ENCODE measurements at regions not wholly inside any gene's neighbourhood (a gene's known extent, or its start where the extent isn't known, plus 50 kb on each side); places are given as distances from the start of the nearest gene placed in this dataset.

- DNase-seq, result peak; percentile 59
These were observed 253.0 kb downstream of the QKI start for GRCh38 chr6:163667372-163668060.

GRCh38 chr6:163665464-163665863 lies 250.9 kb downstream of the QKI start:
- DNase-seq, result no peak

DNA sequence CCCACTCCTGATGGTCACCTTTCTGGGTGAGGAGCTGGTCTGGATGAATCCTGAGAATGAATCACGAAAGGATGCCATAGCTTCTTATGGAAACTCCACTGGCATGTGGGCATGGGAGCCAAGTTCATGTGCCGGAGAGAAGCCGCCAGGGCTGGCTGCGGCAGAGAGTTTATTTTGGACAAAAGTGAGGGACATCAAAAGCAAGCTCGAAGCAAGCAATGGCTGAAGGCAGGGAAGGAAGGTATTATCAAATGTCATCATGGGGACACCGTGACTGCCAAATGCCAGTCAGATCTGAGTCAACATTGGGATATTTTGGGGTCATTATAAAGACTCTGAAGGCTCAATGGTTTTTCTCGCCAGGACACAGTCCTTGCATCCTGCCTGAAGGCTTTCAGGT lies 249.1 kb downstream of the QKI start:
- no peak for DNase-seq

GRCh38 chr6:163662604-163663225 lies 248.2 kb downstream of the QKI start:
- no peak for DNase-seq

- peak; percentile 7 for DNase-seq
These were observed 246.8 kb downstream of the QKI start for GRCh38 chr6:163661272-163661671.

DNA sequence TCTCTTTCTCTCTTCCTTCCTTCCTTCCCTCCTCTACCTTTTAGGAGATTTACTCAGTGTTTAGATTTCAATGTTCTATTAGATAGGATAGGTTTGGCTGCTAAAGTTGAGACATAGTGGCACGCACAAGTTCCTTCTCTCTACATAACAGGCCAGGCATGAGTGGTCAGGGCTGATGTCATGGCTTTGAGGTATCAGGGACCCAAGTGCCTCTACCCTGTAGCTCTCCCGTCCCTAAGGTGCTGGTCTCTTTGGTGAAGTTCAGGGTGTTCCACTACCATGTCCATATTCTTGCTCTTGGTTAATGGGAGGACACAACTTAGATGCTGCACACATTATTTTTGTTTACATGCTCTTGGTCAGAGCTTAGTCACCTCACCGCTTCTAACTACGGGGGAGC lies 245.3 kb downstream of the QKI start:
- no peak for DNase-seq

- DNase-seq, result no peak
These were observed 241.0 kb downstream of the QKI start for GRCh38 chr6:163655217-163656121.

GRCh38 chr6:163651915-163652668 lies 237.6 kb downstream of the QKI start:
- no peak for DNase-seq

DNA sequence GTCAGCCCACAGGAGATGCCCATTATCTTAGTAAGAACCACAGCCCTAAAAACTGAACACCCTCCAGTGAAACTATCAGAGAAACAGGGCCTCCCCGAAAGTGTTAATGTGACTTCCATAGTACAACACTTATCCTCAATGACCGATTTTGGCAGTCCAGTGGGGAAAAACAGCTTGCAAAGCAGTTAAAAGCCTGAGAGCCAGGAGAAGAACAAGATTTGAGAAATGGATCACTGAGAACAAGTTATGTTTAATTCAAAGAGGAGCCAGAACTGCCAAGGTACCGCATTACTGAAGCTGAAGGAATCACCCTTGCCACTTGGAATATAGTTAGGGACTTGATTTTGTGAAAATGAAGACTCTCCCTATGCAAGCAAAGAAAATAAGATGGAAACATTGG lies 236.9 kb downstream of the QKI start:
- no peak for DNase-seq

- no peak for DNase-seq
These were observed 234.3 kb downstream of the QKI start for GRCh38 chr6:163648868-163649267.

GRCh38 chr6:163647624-163648023 lies 233.1 kb downstream of the QKI start:
- DNase-seq, result no peak

DNA sequence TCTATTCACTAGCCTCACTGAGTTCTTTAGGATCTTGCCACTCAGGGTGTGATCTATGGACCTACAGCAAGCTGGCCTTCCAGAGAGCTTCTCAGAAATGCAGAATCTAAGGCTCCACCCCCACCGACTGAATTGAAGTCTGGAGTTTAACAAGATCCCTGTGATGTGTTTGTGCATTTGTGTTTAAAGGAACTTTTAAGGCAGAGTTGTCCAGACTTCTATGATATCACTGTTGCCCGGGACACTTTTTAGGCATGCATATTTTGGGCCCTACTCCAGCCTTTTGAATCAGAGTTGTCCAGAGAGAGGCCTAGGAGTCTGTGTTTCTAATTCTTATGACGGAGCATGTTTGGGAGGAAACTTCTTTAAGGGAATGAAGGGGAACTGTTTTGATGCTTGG lies 232.3 kb downstream of the QKI start:
- no peak for DNase-seq

GRCh38 chr6:163646133-163646532 lies 231.6 kb downstream of the QKI start:
- no peak for DNase-seq

DNA sequence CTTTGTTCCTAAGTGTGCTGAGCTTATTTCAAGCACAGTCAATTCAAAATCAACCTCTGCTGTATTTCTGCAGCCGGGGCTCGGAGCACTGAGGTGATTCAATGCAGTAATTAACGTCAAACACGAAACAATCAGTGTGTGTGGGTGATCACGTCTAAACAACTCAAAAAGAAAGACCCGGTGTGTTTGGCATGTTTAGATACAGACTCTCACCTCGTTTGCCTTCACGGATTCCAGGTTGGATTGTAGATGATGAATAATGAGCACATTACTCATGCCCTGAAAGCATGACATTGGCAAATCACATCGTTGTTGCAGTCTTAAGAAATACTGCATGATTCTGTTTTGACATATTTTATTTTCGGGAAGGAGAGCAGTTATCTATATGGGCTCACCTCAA lies 231.0 kb downstream of the QKI start:
- no peak for DNase-seq

DNA sequence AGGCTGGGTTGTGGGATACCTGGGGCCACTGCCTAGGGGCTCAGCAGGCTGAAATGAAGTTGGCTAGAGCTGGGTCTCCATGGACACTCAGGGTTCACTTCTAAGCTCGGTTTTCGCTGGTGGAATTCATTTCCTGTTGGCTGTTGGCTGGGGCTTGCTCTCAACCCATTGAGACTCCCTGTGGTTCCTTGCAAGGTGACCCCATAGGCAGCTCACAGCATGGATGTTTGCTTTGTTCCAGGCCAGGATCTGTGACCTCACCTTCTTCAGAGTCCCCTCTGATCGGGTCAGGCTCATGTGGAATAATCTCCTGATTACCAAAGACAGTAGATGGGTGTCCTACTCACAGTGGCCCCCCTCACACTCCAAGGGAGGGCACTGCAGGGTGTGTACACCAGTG lies 229.3 kb downstream of the QKI start:
- no peak for DNase-seq

DNA sequence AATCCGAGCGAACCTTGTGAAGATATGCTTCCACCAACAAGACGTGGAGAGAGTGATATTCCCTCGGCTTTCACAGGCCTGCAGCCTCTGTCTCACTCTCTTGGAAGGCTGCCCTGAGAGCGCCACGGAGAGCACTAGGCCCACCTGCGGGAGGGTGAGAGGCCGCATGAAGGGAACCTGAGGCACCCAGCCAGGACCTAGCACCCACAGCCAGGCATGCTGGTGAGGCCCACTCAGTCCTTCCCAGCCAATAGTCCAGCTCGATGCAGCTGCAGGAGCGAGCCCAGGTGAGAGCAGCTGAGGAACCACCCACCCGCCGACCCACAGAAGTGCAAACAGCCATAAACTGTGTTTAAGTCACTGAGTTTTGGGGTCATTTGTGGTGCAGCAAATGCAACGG lies 227.2 kb downstream of the QKI start:
- no peak for DNase-seq

DNA sequence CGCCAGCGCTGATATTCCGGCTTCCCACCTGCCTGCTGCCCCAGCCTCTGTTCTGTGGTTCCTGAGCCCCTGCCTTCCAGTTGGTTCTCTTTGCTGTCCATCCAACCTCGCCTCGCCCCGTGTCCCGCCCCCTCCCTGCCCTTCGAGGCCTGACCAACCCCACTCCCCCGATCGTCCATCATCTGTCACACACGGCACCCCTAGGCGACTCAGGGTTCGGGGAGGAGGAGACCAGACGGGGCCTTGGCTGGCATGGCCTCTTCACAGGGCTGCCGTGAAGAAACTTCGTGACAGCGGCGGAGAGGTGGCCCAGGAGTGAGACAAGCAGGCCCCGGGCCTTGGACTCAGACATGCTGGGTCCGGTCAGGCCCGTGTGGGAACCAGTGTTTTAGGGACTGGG lies 226.1 kb downstream of the QKI start:
- DNase-seq, result no peak

- DNase-seq, result no peak
These were observed 223.0 kb downstream of the QKI start for GRCh38 chr6:163637524-163637923.

GRCh38 chr6:163635731-163636364 lies 221.3 kb downstream of the QKI start:
- no peak for DNase-seq

DNA sequence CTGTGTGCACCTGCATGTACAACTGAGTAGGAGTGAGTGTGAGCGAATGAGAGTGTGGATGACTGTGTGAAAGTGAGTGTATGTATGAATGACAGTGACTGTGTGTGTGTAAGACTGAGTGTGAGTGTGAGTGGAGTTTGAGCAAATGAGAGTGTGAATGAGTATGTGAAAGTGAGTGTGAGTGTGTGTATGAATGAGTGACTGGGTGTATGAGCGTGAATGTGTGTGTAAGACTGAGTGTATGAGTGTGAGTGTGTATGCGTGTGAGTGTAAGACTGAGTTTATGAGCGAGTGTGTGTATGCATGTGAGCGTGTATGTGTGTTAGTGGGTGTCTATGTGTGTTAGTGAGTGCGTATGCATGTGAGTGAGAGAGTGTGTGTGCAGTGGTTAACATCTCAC lies 220.8 kb downstream of the QKI start:
- no peak for DNase-seq

- DNase-seq, result no peak
These were observed 220.0 kb downstream of the QKI start for GRCh38 chr6:163634211-163635171.
